ENCODE measurements at regions not wholly inside any gene's neighbourhood (a gene's known extent, or its start where the extent isn't known, plus 50 kb on each side); places are given as distances from the start of the nearest gene placed in this dataset.

DNA sequence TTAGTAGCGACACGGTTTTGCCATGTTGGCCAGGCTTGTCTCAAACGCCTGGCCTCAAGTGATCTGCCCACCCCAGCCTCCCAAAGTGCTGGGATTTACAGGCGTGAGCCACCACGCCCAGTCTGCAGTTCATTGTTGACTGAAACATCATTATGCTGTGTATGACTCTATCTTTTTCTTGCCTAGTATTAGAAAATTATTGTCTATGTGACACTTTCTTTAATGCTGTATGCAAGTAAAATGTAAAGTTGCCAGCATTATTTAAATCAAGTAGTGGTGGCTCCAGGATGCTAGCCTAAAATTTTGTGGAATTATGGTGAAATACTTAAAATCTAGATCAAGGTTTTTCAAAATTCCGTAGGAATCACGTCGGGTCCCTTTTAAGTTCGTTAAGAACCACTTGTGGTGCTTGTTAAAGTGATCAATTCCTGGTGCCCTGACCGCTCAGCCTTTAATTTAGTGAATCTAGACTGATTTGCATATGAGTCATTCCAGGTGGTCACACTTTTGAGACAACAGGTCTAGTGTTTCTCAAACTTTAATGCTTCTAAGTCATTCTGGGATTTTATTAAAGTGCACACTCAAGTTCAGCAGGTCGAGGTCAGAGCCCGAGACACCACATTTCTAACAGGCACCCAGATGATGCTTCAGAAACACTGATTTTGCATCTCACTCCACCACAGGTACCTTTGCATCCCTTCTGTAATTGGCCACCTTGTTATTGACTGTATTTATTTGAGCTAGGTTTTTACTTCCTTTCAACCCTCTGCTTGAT is 132.6 kb upstream of the MTHFD1L start:
- Histone ChIP-seq H4K5ac (ENCODE audit: insufficient read length, low read depth, low read length) (no peak overlapping the region), H2BK20ac (ENCODE audit: low read length) (no peak overlapping the region), H2AFZ (ENCODE audit: low read length) (no peak overlapping the region), H3K9me3 (ENCODE audit: insufficient read depth in 2 of 2, low read depth in 1 of 2, low read length in 1 of 2) (no peaks in the 10 kb centered on the region), H3K9ac (replicated peaks in 1 of 4; ENCODE audit: extremely low read depth in 1 of 4, low read depth in 3 of 4, low read length in 3 of 4) (no peak overlapping the region), H2BK5ac (ENCODE audit: low read depth, low read length) (no peak overlapping the region), H4K8ac (ENCODE audit: extremely low read depth, insufficient read depth, low read length) (no peak overlapping the region), H4K91ac (replicated peaks; ENCODE audit: insufficient read length, low read length) (no peak overlapping the region), H3K4ac (replicated peaks; ENCODE audit: insufficient read length, low read depth, low read length) (no peak overlapping the region), H4K20me1 (replicated peaks in 1 of 2; ENCODE audit: control insufficient read depth in 1 of 2, insufficient read depth in 2 of 2, low read length in 2 of 2) (no peaks in the 10 kb centered on the region), H2BK12ac (ENCODE audit: low read depth, low read length) (no peak overlapping the region), H3K4me3 (ENCODE audit: extremely low read depth in 1 of 4, insufficient read depth in 2 of 4, low read depth in 3 of 4, low read length in 4 of 4) (no peak overlapping the region), H3K23ac (ENCODE audit: insufficient read length) (no peak overlapping the region), H3K79me2 (ENCODE audit: control insufficient read depth in 1 of 2, insufficient read depth in 2 of 2, low read length in 2 of 2) (no peaks in the 10 kb centered on the region), H3K14ac (ENCODE audit: insufficient read length) (no peak overlapping the region), H3K18ac (ENCODE audit: extremely low read depth, low read length) (no peak overlapping the region), H3K4me1 (replicated peaks in 1 of 4; ENCODE audit: control insufficient read depth in 3 of 4, insufficient read depth in 4 of 4, low read length in 3 of 4) (no peaks in the 10 kb centered on the region), H3K27me3 (replicated peaks in 1 of 4; ENCODE audit: control insufficient read depth in 3 of 4, extremely low read depth in 1 of 4, insufficient read depth in 3 of 4, low read length in 3 of 4) (no peaks in the 10 kb centered on the region), H2AK5ac (ENCODE audit: low read depth, low read length) (no peak overlapping the region), H3K36me3 (ENCODE audit: control insufficient read depth in 2 of 4, insufficient read depth in 4 of 4, low read length in 3 of 4) (no peaks in the 10 kb centered on the region), H3K4me2 (ENCODE audit: insufficient read depth in 1 of 2, low read depth in 2 of 2, low read length in 2 of 2) (no peak overlapping the region), H2BK120ac (replicated peaks; ENCODE audit: low read depth, low read length) (no peak overlapping the region), H3K23me2 (ENCODE audit: low read depth, low read length) (no peaks in the 10 kb centered on the region), H3K56ac (replicated peaks; ENCODE audit: insufficient read length, low read depth, low read length) (no peak overlapping the region), H2BK15ac (ENCODE audit: low read length) (no peak overlapping the region), H3K79me1 (ENCODE audit: low read depth, low read length) (no peaks in the 10 kb centered on the region), H3K27ac (ENCODE audit: low read depth, low read length) (no peak overlapping the region)
- ChIA-PET POLR2A (ENCODE audit: partially characterized antibody) (interaction anchor here (0.8 kb wide), 1 partner anchor 30 kb away, joined by 3 read pairs; no protein-coding TSS in a partner anchor), CTCF (ENCODE audit: partially characterized antibody) (interaction anchor here (0.5 to 0.9 kb wide), 2 partner anchors 9 to 652 kb away, joined by 3 to 4 read pairs; no protein-coding TSS in a partner anchor)
- DNase-seq (ENCODE audit: low read depth in 1 of 2, low spot score in 2 of 2) (no peak), FAIRE-seq (no peak)
- WGBS, 2 experiments (ENCODE audit: extremely low coverage in 1 of 2, insufficient coverage in 1 of 2, insufficient read length in 1 of 2, insufficient replicate concordance in 2 of 2, low coverage in 1 of 2, low lambda C conversion rate in 2 of 2, missing lambda C conversion rate in 1 of 2), result 92% methylated on average over 12 of the region's 12 CpGs; no CpG with 5 or more reads in 1 of the 2 experiments
- TF ChIP-seq CHD2 (IDR thresholded peaks at IDR 0.05; ENCODE audit: low read length), result no peak
- TF ChIP-seq SP4 (IDR thresholded peaks at IDR 0.05; ENCODE audit: low read length), result no peak
- no peak for TF ChIP-seq CEBPB (IDR thresholded peaks at IDR 0.05; ENCODE audit: low read depth, low read length)
- TF ChIP-seq ZNF274 (IDR thresholded peaks at IDR 0.05; ENCODE audit: borderline replicate concordance, extremely low read depth, low read length), result no peak
- TF ChIP-seq, protein P1, sequence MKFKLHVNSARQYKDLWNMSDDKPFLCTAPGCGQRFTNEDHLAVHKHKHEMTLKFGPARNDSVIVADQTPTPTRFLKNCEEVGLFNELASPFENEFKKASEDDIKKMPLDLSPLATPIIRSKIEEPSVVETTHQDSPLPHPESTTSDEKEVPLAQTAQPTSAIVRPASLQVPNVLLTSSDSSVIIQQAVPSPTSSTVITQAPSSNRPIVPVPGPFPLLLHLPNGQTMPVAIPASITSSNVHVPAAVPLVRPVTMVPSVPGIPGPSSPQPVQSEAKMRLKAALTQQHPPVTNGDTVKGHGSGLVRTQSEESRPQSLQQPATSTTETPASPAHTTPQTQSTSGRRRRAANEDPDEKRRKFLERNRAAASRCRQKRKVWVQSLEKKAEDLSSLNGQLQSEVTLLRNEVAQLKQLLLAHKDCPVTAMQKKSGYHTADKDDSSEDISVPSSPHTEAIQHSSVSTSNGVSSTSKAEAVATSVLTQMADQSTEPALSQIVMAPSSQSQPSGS (IDR thresholded peaks at IDR 0.05; ENCODE audit: low read length), result no peak
- TF ChIP-seq EP300 (IDR thresholded peaks at IDR 0.05; ENCODE audit: borderline replicate concordance in 1 of 2, low read depth in 2 of 2, low read length in 2 of 2), result no peak
- no peak for TF ChIP-seq POLR2AphosphoS5 (IDR thresholded peaks at IDR 0.05; ENCODE audit: low read depth, low read length)
- no peak for TF ChIP-seq KDM4A (IDR thresholded peaks at IDR 0.05; ENCODE audit: low read depth, low read length, severe bottlenecking)
- no peak for TF ChIP-seq NRF1 (IDR thresholded peaks at IDR 0.05; ENCODE audit: low read depth, low read length)
- TF ChIP-seq KDM1A (IDR thresholded peaks at IDR 0.05; ENCODE audit: borderline replicate concordance, low read length), result no peak
- TF ChIP-seq PHF8 (conservative IDR thresholded peaks at IDR 0.05; ENCODE audit: low read depth, low read length), result no peak
- TF ChIP-seq EGR1 (IDR thresholded peaks at IDR 0.05; ENCODE audit: borderline replicate concordance, low read depth, low read length), result no peak

All from H1 (cell line).